Endodermal cell (in vitro differentiated cells): ENCODE measurements at regions not wholly inside any gene's neighbourhood (a gene's known extent, or its start where the extent isn't known, plus 50 kb on each side); places are given as distances from the start of the nearest gene placed in this dataset.

Experiments
- DNase-seq: peaks from one replicate; pipeline ENCODE4 v3.0.0-alpha.2; 2017
- H3K27ac ChIP-seq: 2 replicates; pipeline ENCODE4 v1.5.1; 2013; ENCODE audit warnings: mild to moderate bottlenecking, low read depth, low read length, moderate library complexity
- H3K27me3 ChIP-seq: 2 replicates; pipeline ENCODE4 v1.6.1; 2013; ENCODE audit warnings: mild to moderate bottlenecking, low read length, moderate library complexity; ENCODE audit not compliant: insufficient read depth, control insufficient read depth, poor library complexity, severe bottlenecking
- H3K36me3 ChIP-seq: 2 replicates; pipeline ENCODE4 v1.7.0; 2013; ENCODE audit warnings: mild to moderate bottlenecking, low read length, moderate library complexity; ENCODE audit not compliant: control insufficient read depth, insufficient read depth
- H3K4me1 ChIP-seq: one replicate; pipeline ENCODE4 v1.7.0; 2013; ENCODE audit warnings: low read length; ENCODE audit not compliant: control insufficient read depth, insufficient read depth
- H3K4me3 ChIP-seq: 2 replicates; pipeline ENCODE4 v1.5.1; 2013; ENCODE audit warnings: mild to moderate bottlenecking, low read length, moderate library complexity
- H3K9ac ChIP-seq: 2 replicates; pipeline ENCODE4 v1.6.1; 2013; ENCODE audit warnings: mild to moderate bottlenecking, low read length, moderate library complexity; ENCODE audit not compliant: poor library complexity, severe bottlenecking; ENCODE audit errors: extremely low read depth
- H3K9me3 ChIP-seq: 2 replicates; pipeline ENCODE4 v1.6.1; 2013; ENCODE audit warnings: mild to moderate bottlenecking, low read length, moderate library complexity; ENCODE audit not compliant: control insufficient read depth
- H3K27ac Mint-ChIP-seq: 2 replicates; pipeline ENCODE4 v1.8.0; 2020; ENCODE audit warnings: mixed read lengths
- H3K27me3 Mint-ChIP-seq: 2 replicates; pipeline ENCODE4 v1.8.0; 2021; ENCODE audit warnings: mild to moderate bottlenecking, mixed read lengths; ENCODE audit not compliant: insufficient read depth
- H3K36me3 Mint-ChIP-seq: 2 replicates; pipeline ENCODE4 v1.8.0; 2020; ENCODE audit warnings: low read depth, mixed read lengths
- H3K4me1 Mint-ChIP-seq: 2 replicates; pipeline ENCODE4 v1.8.0; 2020; ENCODE audit warnings: mixed read lengths
- H3K4me3 Mint-ChIP-seq: 2 replicates; pipeline ENCODE4 v1.8.0; 2020; ENCODE audit warnings: mild to moderate bottlenecking, moderate library complexity, mixed read lengths
- H3K9me3 Mint-ChIP-seq: 2 replicates; pipeline ENCODE4 v1.8.0; 2020; ENCODE audit warnings: mild to moderate bottlenecking, mixed read lengths
- WGBS, 2 experiments: methylation state at CpG; one replicate each; pipeline versions ENCODE4 v1.1.5 to v1.1.7; 2013; ENCODE audit warnings: missing lambda C conversion rate in 2 of 2, mixed read lengths in 1 of 2; ENCODE audit not compliant: insufficient coverage in 1 of 2, insufficient read length in 1 of 2; 5-methylcytosine and 5-hydroxymethylcytosine counted together
- TF ChIP-seq, protein P1 (sequence below): fragments of 200-600 bp; sonication (generic); conservative IDR thresholded peaks from 2 replicates; pipeline ENCODE4 v1.5.0; 2021; ENCODE audit warnings: antibody characterized with exemption, mild to moderate bottlenecking

DNA sequence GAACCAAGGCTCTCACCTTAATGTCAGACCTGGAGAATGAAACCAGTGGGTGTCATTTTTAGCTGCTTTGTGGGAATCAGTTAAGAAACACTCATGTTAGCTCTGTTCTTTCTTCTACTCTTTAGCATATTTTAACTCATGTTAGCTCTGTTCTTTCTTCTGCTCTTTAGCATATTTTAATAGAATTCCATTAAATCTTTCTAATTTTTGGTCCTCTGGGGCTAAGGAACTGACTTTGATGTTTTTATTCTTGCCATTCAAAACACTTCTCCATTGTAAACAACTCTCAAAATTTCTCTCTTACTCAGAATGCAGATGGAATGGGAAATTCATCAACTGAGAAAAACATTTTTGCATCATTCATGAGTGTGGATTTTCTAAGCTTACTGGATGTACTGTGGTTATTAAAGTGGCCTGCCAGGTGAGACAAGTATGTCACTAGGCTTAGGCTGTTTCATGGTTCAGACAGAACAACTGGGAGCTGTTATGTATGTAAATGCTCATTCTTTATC is 680.6 kb downstream of the ROBO2 start:
- H3K9ac ChIP-seq, result no peak overlapping the region
- Mint-ChIP-seq H3K27ac (no peak overlapping the region), H3K4me1 (no peaks in the 10 kb centered on the region), H3K36me3 (no peaks in the 10 kb centered on the region), H3K9me3 (no peaks in the 10 kb centered on the region), H3K4me3 (no peak overlapping the region), H3K27me3 (no peaks in the 10 kb centered on the region)
- H3K4me1 ChIP-seq, result no peaks in the 10 kb centered on the region
- no peaks in the 10 kb centered on the region for H3K9me3 ChIP-seq
- H3K27me3 ChIP-seq, result no peaks in the 10 kb centered on the region
- H3K36me3 ChIP-seq, result no peaks in the 10 kb centered on the region
- no peak for DNase-seq
- H3K4me3 ChIP-seq, result no peak overlapping the region
- H3K27ac ChIP-seq, result no peak overlapping the region
- TF ChIP-seq, protein P1, sequence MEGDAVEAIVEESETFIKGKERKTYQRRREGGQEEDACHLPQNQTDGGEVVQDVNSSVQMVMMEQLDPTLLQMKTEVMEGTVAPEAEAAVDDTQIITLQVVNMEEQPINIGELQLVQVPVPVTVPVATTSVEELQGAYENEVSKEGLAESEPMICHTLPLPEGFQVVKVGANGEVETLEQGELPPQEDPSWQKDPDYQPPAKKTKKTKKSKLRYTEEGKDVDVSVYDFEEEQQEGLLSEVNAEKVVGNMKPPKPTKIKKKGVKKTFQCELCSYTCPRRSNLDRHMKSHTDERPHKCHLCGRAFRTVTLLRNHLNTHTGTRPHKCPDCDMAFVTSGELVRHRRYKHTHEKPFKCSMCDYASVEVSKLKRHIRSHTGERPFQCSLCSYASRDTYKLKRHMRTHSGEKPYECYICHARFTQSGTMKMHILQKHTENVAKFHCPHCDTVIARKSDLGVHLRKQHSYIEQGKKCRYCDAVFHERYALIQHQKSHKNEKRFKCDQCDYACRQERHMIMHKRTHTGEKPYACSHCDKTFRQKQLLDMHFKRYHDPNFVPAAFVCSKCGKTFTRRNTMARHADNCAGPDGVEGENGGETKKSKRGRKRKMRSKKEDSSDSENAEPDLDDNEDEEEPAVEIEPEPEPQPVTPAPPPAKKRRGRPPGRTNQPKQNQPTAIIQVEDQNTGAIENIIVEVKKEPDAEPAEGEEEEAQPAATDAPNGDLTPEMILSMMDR, result no peak

GRCh38 chr3:77726517-77726916 is 686.6 kb downstream of the ROBO2 start:
- Mint-ChIP-seq H3K9me3 (no peaks in the 10 kb centered on the region), H3K27me3 (no peaks in the 10 kb centered on the region), H3K4me3 (no peak overlapping the region), H3K4me1 (no peaks in the 10 kb centered on the region), H3K27ac (no peak overlapping the region), H3K36me3 (no peaks in the 10 kb centered on the region)
- no peaks in the 10 kb centered on the region for H3K27me3 ChIP-seq
- no peaks in the 10 kb centered on the region for H3K36me3 ChIP-seq
- H3K4me3 ChIP-seq, result no peak overlapping the region
- H3K27ac ChIP-seq, result no peak overlapping the region
- 60% methylated on average over 1 of the region's 1 CpG; no CpG with 5 or more reads in 1 of the 2 experiments for WGBS, 2 experiments
- no peak overlapping the region for H3K9ac ChIP-seq
- H3K4me1 ChIP-seq, result no peaks in the 10 kb centered on the region
- DNase-seq, result no peak
- H3K9me3 ChIP-seq, result no peaks in the 10 kb centered on the region
- TF ChIP-seq, protein P1, result no peak

DNA sequence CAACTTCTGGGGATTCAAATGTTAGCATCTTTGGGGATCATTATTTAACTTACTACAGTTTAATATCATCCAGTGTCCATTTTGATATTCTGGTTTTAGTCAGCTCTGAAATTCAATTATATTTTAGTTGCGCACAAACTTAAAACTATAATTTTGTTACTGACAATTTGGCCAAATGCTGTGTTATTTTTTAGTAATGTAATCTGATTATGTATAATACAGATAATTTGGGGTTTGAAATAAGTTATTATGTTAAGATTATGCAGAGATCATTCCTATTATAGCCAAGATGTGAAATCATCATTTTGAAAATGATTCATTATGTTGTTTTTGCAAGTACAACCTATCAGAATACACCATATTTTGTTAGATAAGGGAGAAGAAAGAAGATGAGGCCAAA is 706.1 kb downstream of the ROBO2 start:
- H3K27ac Mint-ChIP-seq, result no peak overlapping the region
- TF ChIP-seq, protein P1, result no peak
- Histone ChIP-seq H3K27ac (no peak overlapping the region), H3K4me1 (no peaks in the 10 kb centered on the region), H3K9me3 (no peaks in the 10 kb centered on the region), H3K36me3 (no peaks in the 10 kb centered on the region), H3K27me3 (no peaks in the 10 kb centered on the region), H3K4me3 (no peak overlapping the region), H3K9ac (no peak overlapping the region)
- no peak for DNase-seq
- no peaks in the 10 kb centered on the region for H3K9me3 Mint-ChIP-seq
- H3K36me3 Mint-ChIP-seq, result no peaks in the 10 kb centered on the region
- 100% methylated on average over 1 of the region's 1 CpG; no CpG with 5 or more reads in 1 of the 2 experiments for WGBS, 2 experiments
- no peaks in the 10 kb centered on the region for H3K4me1 Mint-ChIP-seq
- no peaks in the 10 kb centered on the region for H3K27me3 Mint-ChIP-seq
- no peak overlapping the region for H3K4me3 Mint-ChIP-seq
